ENCODE measurements at regions not wholly inside any gene's neighbourhood (a gene's known extent, or its start where the extent isn't known, plus 50 kb on each side); places are given as distances from the start of the nearest gene placed in this dataset.

DNA sequence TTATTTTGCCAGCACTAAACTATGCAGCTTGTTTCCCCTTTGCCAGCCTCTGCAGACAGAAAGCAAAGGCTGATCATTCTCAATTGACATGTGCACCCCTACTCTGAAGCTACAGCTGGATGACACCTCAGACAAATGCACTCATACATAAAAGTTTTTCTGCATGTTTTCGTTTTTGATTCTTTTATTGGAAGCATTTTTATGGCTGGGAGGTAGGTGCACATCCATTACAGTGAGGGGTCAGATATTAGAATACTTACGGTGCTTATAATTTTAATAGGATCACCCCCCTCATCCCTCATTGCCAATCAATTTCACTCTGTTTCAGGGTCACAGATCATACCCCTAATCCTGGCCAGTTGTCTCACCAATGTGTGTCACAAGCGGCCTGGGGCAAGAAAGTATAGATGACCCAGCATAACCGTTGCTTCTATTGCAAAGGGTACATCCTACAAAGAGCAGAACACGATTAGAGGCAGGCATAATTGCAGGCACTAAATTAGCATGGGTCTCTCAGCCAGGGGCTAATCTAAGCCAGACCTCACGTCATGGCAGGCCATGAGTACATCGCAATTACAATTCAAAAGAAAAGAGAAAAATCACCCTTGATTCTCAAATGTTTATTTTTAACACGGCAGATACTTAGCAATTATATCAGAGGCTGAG, 89.5 kb upstream of the SOX9 start:
- Histone ChIP-seq H3K27ac (ENCODE audit: low read length in 2 of 2) (no peak overlapping the region), H3K9ac (ENCODE audit: low read length) (no peak overlapping the region), H3K79me2 (ENCODE audit: control insufficient read depth, insufficient read depth, low read length) (no peaks in the 10 kb centered on the region), H3K4me2 (replicated peaks; ENCODE audit: low read depth, low read length, poor library complexity, severe bottlenecking) (no peak overlapping the region), H3K27me3 (replicated peaks in 1 of 4; ENCODE audit: control extremely low read depth in 1 of 4, control insufficient read depth in 3 of 4, insufficient read depth in 4 of 4, low read length in 3 of 4) (peaks cover 0 to 2% (median 0%) of the 10 kb centered on the region in 4 experiments), H3K36me3 (replicated peaks in 1 of 2; ENCODE audit: control extremely low read depth in 1 of 2, control insufficient read depth in 1 of 2, extremely low read depth in 1 of 2, insufficient read depth in 2 of 2, low read length in 1 of 2) (no peaks in the 10 kb centered on the region), H3K9me3 (ENCODE audit: control extremely low read depth in 1 of 3, control insufficient read depth in 2 of 3, insufficient read depth in 1 of 3, low read length in 2 of 3) (peaks cover 0 to 8% (median 0%) of the 10 kb centered on the region in 3 donors), H3K4me3 (ENCODE audit: control extremely low read depth in 1 of 5, extremely low read depth in 1 of 5, insufficient read depth in 1 of 5, low read depth in 2 of 5, low read length in 4 of 5) (no peak overlapping the region), H3K4me1 (ENCODE audit: control insufficient read depth in 2 of 2, insufficient read depth in 2 of 2, low read length in 2 of 2) (peaks cover 6 to 18% of the 10 kb centered on the region in 2 donors), H2AFZ (ENCODE audit: insufficient read depth, low read depth, low read length, poor library complexity, severe bottlenecking) (no peak overlapping the region), H4K20me1 (ENCODE audit: control insufficient read depth, insufficient read depth, low read length, poor library complexity, severe bottlenecking) (no peaks in the 10 kb centered on the region)
- intact Hi-C loops (cut with micrococcal nuclease): no loop called here
- Mint-ChIP-seq H3K9me3 (ENCODE audit: insufficient read depth) (no peaks in the 10 kb centered on the region), H3K4me1 (peaks cover 20% of the 10 kb centered on the region), H3K27ac (no peak overlapping the region), H3K4me3 (peak overlapping the region; percentile 79), H3K27me3 (peaks cover 8% of the 10 kb centered on the region)
- no peak for TF ChIP-seq EZH2 (IDR thresholded peaks at IDR 0.05; ENCODE audit: borderline replicate concordance, insufficient read depth, low read depth, low read length, poor library complexity, severe bottlenecking)
- TF ChIP-seq, protein P1, sequence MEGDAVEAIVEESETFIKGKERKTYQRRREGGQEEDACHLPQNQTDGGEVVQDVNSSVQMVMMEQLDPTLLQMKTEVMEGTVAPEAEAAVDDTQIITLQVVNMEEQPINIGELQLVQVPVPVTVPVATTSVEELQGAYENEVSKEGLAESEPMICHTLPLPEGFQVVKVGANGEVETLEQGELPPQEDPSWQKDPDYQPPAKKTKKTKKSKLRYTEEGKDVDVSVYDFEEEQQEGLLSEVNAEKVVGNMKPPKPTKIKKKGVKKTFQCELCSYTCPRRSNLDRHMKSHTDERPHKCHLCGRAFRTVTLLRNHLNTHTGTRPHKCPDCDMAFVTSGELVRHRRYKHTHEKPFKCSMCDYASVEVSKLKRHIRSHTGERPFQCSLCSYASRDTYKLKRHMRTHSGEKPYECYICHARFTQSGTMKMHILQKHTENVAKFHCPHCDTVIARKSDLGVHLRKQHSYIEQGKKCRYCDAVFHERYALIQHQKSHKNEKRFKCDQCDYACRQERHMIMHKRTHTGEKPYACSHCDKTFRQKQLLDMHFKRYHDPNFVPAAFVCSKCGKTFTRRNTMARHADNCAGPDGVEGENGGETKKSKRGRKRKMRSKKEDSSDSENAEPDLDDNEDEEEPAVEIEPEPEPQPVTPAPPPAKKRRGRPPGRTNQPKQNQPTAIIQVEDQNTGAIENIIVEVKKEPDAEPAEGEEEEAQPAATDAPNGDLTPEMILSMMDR (IDR thresholded peaks at IDR 0.05): no peak
- DNase-seq (no peak), ATAC-seq (ENCODE audit: low read depth) (no peak)
- WGBS (ENCODE audit: insufficient coverage): 87% methylated on average over 3 of the region's 8 CpGs
- POLR2A ChIA-PET: no interaction called here
- CTCF ChIA-PET: no interaction called here

DNA sequence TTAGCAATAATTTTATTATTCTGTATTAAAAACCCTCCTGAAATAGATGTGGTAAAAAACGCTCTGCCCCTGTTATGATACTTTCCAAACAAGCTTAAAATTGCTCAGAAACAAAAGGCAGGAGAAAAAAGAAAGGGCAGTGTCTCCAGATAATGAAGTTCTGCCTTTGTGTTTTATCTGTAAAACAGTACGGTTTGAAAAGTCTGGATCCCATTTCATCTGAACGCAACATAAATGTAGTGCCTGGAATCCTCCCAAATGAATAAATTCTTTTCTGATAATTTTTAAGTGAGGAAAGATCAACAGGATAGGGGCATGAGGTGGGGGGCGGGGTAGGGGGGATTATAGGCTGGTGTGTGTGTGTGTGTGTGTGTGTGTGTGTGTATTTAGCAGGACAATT, 87.5 kb upstream of the SOX9 start:
- Mint-ChIP-seq H3K4me1 (peaks cover 20% of the 10 kb centered on the region), H3K9me3 (ENCODE audit: insufficient read depth) (no peaks in the 10 kb centered on the region), H3K27ac (no peak overlapping the region), H3K4me3 (no peak overlapping the region), H3K27me3 (peaks cover 8% of the 10 kb centered on the region)
- Histone ChIP-seq H3K9me3 (ENCODE audit: control extremely low read depth in 1 of 3, control insufficient read depth in 2 of 3, insufficient read depth in 1 of 3, low read length in 2 of 3) (peaks cover 0 to 10% (median 0%) of the 10 kb centered on the region in 3 donors), H3K27me3 (replicated peaks in 1 of 4; ENCODE audit: control extremely low read depth in 1 of 4, control insufficient read depth in 3 of 4, insufficient read depth in 4 of 4, low read length in 3 of 4) (peaks cover 0 to 2% (median 0%) of the 10 kb centered on the region in 4 experiments), H3K36me3 (replicated peaks in 1 of 2; ENCODE audit: control extremely low read depth in 1 of 2, control insufficient read depth in 1 of 2, extremely low read depth in 1 of 2, insufficient read depth in 2 of 2, low read length in 1 of 2) (no peaks in the 10 kb centered on the region), H3K4me2 (replicated peaks; ENCODE audit: low read depth, low read length, poor library complexity, severe bottlenecking) (no peak overlapping the region), H3K4me3 (ENCODE audit: control extremely low read depth in 1 of 5, extremely low read depth in 1 of 5, insufficient read depth in 1 of 5, low read depth in 2 of 5, low read length in 4 of 5) (no peak overlapping the region), H3K27ac (ENCODE audit: low read length in 2 of 2) (no peak overlapping the region), H3K4me1 (ENCODE audit: control insufficient read depth in 2 of 2, insufficient read depth in 2 of 2, low read length in 2 of 2) (peaks cover 6 to 18% of the 10 kb centered on the region in 2 donors), H2AFZ (ENCODE audit: insufficient read depth, low read depth, low read length, poor library complexity, severe bottlenecking) (no peak overlapping the region), H3K79me2 (ENCODE audit: control insufficient read depth, insufficient read depth, low read length) (no peaks in the 10 kb centered on the region), H4K20me1 (ENCODE audit: control insufficient read depth, insufficient read depth, low read length, poor library complexity, severe bottlenecking) (no peaks in the 10 kb centered on the region), H3K9ac (ENCODE audit: low read length) (no peak overlapping the region)
- no peak for DNase-seq
- no CpG with 5 or more reads among the region's 4 CpGs for WGBS (ENCODE audit: insufficient coverage)
- POLR2A ChIA-PET: no interaction called here
- CTCF ChIA-PET: no interaction called here
- intact Hi-C loops (cut with micrococcal nuclease): no loop called here
- TF ChIP-seq EZH2 (IDR thresholded peaks at IDR 0.05; ENCODE audit: borderline replicate concordance, insufficient read depth, low read depth, low read length, poor library complexity, severe bottlenecking): no peak
- TF ChIP-seq, protein P1 (IDR thresholded peaks at IDR 0.05): no peak
- ATAC-seq (ENCODE audit: low read depth): no peak

Data from B cell (primary cell).